H4 (cell line): ENCODE measurements at regions not wholly inside any gene's neighbourhood (a gene's known extent, or its start where the extent isn't known, plus 50 kb on each side); places are given as distances from the start of the nearest gene placed in this dataset.
A peak's percentile ranks its signal among the peaks of the same experiment; 100 is the strongest.

Experiments
- DNase-seq: peaks from one replicate; pipeline ENCODE4 v3.0.0-alpha.2; 2015; ENCODE audit warnings: low spot score

DNA sequence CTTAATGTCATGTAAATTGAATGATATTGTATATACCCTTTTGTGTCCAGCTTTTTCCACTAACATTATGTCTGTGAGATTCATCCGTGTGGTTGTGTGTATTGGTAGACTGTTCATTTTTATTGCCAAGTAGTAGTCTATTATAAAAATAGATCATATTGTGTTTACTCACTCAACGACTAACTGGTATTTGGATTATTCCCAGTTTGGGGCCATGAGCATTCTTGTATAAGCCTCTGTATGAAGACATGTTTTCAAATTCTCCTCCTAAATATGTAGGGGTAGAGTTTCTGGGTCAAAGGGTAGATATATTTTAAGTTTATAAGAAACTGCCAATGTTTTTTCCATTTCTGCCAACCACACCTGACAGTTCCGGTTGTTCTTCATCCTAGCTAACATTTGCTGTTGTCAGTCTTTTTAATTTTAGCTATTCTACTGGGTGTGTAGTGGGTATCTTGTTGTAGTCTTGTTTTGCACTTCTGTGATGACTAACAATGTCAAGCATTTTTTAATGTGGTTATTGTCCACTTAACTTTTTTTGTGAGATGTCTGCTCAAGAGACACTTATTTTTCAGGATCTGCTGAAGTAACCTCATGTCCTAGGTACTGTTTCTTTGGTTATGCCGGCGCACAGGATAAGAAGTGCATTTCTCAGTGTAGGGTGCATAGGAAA, 93.2 kb downstream of the DACT1 start:
- no peak for DNase-seq

DNA sequence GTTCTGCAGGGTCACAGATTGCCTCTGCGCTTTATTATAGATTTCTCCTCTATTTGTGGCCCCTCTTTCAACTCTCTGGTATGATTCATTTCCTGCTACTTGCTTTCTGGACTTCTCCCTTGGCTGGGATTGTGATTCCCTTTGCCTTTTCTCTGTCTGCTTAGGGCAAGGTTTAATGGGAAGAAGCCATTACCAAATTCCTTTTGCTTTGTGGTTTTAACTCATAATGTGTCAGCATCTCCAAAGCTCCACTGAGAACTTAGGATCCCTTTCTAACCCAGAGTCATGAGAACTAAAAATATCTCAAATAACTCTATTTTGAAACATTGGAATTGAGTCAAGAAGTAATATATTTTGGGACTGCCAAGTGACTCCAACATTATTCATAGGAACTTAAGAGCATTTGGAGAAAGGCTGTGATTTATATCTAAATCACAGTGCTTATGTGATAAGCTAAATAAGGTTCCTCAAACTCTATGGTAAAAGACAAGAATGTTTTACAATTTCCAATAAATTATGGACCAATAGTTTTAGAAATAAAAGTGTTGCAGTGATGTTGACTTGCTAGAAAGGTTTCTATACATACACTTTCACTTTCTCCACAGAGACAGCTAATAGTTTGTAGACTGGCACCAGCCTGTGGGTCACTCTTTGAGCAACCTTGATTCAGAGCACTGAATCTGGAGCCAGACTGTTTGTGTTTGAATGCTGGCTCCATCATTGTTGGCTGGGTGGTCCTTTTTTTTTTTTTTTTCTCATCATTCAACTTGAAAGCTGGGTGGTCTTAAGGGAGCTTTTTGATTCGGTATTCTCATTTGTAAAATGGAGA, 93.9 kb downstream of the DACT1 start:
- peak; percentile 96 for DNase-seq

DNA sequence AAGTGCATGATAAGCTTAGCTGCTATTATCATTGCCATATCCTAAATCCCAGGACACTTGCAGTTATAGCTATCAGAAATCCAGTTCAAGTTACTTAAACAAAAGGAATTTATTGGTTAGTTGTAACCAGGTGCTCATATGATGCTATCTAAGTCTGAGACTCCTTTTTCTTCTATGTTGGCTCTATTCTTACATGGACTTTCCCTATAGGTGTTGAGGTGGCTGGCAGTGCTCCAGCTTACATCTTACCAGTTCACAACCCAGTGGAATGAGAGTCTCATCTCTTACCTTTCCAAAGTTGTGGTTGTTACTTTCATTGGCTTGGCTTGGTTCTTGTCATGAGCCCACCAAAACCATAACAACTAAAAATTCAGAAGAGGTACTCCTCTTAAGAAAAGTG, 94.6 kb downstream of the DACT1 start:
- no peak for DNase-seq

DNA sequence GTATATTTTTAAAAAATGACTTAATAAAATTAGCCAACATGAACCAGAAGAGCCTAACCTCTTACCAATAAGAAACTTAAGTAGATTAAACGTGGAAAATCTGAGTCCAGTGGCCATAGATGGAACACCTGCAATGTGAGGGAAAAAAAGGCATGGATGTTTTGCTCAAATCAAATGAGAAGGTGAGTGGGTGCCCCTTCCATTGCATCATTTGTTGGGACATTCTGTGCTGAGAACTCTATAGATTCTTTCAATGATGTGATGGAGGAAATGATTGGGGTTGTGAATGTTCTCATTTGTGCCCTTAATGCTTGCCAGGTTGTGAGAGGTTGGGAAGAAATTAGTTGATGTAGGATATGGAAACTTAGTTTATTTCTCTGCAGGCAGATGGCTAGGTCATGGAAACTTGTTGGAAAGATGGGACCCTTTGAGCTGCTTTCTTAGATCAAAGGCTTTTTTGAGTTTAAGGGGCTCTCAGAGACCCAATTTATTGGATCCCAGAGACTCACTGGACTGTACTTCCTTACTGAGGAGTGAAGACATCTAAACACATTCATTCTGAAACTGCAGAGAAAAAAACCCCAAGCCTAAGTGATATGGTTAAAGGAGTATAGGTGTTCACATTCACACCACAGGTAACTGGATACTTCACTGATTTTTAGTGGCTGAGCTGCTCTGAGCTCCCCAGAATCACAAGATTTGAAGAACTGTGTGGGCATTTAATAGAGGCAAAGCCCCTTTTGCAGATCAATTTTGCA, 95.9 kb downstream of the DACT1 start:
- no peak for DNase-seq

DNA sequence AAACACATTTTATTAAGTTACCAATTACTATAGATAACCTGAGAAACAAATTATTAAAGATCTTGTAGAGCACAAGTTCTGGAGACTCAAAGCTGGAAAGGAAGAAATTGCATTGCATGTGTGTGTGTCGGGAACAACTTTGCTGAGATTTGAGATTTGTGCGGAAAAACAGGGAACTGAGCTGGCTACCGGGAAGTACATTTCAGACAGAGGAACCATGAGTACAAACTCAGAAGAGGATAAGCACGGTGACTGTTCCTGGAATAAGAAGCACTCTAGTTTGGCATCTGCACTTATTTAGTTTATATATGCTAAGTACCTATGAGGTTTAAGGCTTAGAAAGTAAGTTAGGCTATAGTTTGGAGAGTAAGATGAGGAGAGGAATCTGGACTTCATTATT, 97.8 kb downstream of the DACT1 start:
- DNase-seq: no peak

DNA sequence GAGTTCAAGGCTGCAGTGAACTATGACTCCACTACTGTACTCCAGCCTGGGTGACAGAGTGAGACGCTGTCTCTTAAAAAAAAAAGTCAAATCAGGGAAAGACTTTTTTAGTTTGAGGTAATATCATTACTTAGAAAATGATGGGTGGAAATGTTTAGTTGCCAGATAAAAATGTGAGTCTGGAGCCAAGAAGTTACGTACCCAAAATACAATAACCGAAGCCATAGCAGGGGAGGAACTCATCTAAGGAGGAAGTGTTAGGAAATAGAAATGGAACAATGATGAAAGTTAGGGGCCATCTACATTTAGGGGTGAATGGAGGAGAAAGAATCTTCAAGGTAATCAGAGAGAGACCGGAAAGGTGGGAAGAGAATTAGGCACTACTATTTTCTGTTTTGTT, 98.8 kb downstream of the DACT1 start:
- no peak for DNase-seq

DNA sequence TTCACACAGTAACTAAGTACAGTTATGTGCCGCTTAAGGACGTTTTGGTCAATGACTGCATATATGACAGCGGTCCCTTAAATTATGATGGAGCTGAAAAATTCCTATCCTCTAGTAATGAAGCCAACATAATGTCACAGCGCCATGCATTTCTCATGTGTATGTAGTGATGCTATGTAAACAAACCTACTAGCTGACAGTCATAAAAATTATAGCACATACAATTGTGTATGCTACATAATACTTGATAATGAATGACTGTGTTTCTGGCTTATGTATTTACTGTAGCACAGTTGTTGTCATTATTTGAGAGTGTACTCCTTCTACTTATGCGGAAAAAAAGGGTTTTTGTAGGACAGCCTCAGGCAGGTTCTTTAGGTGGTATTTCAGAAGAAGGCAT, 99.7 kb downstream of the DACT1 start:
- DNase-seq: no peak

DNA sequence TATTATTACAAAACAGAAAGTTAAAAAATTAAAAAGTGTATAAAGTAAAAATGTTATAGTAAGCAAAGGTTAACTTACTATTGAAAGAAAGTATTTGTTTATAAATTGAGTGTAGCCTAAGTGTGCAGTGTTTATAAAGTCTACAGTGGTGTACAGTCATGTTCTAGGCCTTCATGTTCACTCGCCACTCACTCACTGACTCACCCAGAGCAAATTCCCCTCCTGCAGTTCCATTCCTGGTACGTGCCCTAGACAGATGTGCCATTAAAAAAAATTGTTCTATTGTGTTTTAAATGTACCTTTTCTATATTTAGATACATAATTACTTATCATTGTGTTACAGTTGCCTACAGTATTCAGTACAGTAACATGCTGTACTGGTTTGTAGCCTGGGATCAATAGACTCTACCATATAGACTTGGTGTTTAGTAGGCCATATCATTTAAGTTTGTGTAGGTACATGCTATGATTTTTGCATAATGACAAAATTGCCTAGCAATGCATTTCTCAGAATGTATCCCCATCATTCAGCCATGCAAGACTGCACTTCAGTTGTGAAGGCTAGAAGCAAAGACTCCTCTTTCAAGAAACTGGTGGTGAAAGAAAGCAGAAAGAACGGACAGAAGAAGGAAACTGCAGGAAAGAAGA, 100.6 kb downstream of the DACT1 start:
- DNase-seq: peak; percentile 82

DNA sequence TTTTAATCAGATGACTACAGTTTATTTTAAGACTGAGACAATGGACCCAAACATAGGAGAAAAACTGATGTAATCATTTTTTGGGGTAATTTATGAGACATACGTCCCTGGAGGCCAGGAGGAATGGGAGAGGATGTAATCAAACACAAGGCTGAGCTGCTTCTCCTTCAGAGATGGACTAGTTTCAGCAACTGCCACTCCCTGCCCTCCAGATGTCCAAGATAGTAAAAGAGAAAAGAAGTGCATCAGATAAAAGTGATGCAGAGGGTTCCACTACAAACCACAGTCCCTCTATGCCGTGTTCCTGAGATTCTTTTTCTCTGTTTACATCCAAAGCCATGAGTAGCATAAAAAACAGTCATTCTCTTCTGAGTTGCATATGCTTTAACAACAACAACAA, 101.1 kb downstream of the DACT1 start:
- DNase-seq: no peak

DNA sequence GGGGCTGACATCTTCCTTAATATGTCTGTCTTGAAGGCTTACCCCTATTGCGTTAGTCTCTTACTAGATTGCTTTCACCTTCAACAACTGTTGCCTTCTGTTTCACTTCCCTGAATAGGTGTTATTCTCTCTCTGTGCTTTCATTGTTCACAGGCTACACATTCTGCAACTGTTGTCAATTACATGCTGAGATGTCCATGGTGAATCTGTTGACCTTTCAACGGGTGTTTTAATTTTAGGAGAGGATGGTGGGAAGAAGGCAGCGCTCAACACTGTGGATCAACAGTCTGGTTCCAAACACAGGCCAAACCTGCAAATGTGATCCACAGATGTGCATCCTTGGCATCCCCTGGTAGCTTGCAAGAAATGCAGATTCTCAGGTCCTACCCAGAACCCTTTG, 101.9 kb downstream of the DACT1 start:
- DNase-seq: no peak

DNA sequence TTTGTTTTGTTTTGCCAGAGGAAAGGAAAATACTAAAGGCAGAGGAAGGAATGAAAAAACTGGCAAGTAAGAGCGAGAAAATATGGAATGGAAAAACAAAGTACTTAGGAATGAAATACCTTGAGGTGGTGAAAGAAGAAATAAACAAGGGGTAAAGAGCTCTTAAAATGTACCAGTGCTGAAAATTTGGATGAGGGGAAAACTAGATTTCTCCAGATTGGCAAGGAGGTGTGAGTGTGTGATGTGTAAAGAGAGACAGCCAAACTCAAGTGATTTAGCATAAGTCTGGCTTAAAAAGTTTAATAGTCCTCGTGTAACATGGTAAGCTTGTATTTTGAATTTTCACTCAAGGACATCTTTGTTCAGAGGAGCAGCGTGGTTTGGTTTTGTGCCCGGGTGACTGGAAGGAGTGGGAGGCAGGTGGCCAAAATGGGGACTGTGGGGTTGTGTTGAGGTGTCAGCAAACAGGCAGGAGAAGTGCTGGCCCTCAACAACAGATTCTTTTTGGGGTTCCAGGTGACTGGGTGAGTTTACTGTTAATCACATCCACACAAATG, 102.7 kb downstream of the DACT1 start:
- DNase-seq: no peak

DNA sequence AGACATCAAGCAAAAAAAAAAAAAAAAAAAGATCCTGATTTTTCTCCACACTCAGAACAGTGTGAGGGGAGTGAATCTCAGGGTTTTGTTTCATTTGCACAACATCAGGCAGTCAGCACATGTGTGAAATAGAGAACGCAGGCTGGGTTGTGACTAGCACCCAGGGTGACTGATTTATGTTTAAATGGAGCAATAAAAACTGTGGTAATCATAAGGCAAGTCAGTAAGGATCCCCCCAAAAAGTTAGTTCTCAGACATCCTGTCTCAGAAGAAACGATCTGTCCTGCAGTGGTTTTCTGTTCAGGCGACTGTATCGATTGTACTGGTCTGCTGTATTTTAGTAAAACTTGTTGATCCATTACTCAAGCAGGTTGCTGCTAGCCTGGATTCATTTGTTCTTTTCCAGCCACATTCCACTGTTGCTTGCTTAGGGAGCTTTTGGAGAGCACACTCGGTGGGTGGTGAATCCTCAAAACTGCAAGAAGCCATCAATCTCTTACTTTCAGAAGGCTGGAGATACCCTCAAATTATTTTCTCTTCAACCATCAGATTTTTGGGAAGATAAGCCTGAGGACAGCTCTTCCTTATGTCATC, 107.1 kb downstream of the DACT1 start:
- DNase-seq: no peak

DNA sequence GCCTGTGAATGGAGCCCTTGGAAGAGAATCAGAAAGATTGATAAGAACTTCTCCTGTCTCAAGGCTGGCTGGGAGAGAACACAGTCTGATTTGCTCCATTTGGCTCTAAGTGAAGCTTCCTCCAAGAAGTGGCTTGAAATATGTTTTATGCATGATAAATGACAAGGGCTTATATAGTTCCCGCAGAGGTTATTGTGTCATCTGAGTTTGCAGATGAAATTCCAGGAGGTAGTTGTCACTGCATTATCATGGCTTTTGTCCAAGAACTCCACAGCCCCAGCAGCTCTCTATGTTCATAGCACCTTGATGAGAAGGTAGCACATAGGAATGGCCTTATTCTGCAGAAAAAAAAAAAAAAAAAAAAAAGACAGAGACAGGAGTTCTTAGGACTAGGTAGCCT, 108.5 kb downstream of the DACT1 start:
- peak; percentile 40 for DNase-seq

DNA sequence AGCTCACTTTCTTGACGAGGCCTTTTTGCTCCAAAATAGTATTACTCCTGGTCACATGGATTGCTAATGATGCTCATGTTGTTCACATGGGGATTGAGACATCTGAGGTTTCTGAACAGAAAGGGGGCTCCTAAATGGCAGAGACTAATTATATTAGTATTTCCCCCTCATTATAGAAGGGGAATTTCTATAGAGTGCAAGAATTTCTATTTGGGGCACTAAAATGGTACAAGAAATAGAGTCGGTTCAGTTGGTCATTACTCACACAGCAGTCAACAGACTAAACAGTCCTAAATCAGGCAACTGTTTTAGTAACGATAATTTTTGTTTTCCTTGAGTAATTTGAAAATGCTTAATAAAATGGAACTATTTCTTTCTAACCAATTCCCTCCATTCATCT, 108.9 kb downstream of the DACT1 start:
- no peak for DNase-seq

DNA sequence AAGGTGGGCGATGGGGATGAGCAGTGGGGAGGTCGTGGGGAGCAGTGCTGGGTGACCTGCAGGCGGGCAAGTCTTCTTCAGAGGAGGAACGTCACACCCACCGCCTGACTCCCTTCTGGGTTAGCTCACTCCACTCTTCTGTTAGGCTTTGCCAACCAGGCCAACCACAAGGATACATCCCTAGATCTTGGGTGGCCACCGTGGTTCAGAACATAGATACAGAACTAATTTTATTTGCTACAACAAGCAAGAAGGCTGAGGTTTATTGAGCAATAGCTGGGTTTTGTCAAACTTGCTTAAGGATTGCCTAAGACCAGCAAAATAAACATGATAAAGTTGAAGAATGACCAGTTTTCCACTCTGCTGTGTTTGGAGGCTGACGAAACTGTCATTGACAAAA, 109.4 kb downstream of the DACT1 start:
- peak; percentile 98 for DNase-seq

DNA sequence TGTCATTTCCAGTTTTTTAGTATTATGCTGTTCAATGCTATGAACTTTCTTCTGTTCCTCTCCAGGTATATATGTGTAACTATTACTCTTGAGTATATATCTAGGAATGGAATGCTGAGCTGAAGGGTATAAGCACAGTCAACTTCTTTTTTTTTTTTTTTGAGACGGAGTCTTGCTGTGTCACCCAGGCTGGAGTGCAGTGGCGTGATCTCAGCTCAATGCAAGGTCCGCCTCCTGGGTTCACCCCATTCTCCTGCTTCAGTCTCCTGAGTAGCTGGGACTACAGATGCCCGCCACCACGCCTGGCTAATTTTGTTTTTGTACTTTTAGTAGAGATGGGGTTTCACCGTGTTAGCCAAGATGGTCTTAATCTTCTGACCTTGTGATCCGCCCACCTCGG, 110.5 kb downstream of the DACT1 start:
- peak; percentile 64 for DNase-seq

DNA sequence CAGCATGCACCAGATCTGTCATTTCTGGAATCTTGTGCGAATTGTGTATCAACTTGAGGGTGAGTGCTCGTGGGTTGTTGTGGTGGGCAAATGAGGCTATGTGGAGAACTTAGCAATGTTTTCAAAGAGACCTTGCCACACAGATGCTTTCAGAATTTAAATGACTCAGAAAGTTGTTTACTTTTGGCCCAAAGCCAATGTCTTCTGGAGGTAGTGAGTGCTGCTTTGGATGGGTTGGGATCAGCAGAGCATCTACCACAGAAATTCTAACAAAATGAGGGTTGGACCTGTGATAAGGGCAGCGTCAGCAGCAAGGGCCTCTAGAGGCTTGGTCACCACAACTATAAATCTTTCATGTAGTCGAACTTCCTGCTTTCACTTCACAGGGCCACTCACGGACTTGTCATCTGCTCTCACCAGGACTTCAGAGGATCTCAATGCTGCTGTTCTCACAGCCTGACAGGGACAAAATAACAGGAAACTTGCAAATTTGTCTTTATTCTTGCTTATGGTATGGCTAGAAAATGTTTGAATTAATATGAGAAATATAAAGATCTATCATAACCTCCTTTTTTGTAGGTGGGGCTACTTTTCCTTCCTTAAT, 111.4 kb downstream of the DACT1 start:
- DNase-seq: peak; percentile 99

DNA sequence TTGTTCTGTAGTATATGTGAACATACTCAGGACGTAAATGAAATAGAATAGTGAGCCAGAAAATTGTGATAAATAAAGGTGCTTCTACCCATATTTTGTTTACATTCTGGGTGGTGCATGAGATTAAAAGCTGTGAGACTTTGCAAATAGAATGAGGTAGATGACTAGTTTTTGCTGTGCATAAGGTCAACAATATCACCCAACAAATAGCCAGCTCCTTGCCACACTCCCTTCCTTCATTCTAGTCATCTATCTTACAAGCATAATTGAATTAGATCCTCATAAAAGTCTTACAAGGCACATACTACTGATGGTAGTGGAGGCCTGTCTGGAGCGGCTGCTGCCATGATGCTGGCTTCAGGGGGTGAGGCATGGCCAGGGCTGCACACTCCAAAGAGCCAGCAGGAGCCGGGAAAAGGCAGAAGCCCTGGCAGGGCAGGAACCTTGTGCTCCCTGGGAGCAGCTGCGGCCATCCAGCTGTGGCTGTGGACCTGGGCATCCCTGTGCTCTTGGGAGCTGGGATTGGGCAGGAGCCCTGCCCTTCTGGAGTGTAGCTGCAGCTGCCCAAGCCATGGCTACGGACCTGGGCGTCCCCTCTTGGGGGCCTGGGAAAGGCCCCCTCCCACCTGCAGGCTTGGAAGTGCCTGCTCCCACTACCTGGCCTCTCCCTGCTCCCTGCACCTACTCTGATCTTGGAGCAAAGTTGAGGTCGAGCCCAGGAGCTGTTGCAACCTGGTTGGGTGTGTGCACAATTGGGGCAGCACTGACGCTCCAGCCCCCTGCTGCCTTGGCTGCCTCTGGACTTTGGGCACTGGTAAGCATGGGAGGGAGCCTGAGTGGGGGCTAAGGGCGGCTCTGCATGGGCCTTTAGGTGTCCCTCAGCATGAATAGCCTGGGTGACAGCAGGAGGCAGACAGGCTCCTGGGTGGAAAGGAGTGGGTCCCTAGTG, 112.8 kb downstream of the DACT1 start:
- no peak for DNase-seq

DNA sequence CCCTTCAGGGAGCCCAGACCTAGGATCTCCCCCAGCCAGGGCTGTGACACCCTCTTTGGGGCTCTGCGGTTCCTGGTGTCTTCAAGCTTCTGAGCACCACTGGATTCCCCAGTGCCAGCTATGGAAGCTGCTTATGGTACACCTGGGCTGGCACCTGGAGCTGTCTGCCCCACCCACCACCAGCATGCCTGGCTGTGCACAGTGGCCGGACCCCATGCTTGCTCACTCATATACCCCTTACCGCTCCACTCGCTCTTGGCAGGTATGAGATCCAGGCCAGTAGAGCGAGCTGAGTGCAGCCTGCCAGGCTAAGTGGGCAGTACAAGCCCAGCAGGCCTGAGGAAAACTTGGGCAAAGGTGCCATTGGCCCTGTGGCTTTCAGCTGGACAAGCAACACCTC, 114.0 kb downstream of the DACT1 start:
- no peak for DNase-seq

DNA sequence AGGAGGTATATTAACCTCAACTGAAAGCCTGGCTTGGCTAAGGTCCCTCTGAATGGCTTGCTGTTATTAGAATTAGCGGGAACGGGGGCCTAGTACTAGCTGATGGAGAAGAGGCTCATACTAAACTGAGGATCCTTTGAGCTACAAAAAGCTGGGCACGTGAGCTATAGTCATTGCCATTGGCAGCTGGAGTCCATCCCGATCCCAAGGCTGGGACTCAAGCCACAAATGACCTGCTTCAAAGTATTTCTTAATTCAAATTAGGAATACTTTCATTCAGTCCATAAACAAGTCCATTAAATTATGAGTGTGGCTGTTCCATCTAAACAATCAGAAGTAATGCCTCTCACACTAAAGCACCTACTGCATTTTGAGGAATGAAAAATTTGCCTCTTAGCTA, 114.5 kb downstream of the DACT1 start:
- DNase-seq: no peak
